ENCODE measurements at regions not wholly inside any gene's neighbourhood (a gene's known extent, or its start where the extent isn't known, plus 50 kb on each side); places are given as distances from the start of the nearest gene placed in this dataset.
"Not testable (repeated sequence)": the region's sequence is repeated elsewhere in the genome, so short reads cannot be mapped to it uniquely, and the experiment has no call there.

DNA sequence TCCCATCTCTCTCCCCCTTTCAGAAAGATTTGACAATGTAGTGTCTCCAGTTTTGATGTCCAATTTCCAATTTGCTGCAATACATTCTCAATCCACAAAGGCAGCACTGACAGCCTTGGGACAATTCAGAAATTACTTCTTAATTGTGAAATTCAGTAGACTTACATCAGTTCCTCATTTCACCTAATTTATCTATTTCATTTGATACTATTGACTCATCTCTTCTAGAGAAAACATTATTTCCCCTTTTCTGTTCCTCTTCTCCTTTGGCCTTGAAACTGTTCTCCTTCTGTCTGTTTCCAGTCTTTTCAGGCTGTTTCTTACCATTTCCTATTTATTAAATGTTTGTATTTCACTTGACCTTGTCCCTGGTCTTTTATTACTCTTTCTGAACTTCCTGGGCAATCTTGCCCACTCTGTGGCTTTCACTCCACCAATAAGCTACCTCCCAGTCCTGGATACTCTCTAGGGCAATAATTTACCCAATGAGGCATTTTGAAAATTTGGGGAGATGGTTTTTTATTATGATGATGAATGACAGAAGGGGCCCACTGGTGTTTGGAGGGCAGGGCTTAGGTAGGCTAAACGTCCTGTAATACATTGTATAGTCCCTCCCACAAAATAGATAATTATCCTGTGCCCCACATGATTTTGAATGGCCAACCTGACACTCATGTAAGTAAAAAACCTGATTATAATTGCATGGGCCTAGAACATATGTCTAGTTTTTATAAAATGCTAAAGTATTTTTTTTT is 498.0 kb upstream of the BOD1L1 start:
- DNase-seq = no peak

DNA sequence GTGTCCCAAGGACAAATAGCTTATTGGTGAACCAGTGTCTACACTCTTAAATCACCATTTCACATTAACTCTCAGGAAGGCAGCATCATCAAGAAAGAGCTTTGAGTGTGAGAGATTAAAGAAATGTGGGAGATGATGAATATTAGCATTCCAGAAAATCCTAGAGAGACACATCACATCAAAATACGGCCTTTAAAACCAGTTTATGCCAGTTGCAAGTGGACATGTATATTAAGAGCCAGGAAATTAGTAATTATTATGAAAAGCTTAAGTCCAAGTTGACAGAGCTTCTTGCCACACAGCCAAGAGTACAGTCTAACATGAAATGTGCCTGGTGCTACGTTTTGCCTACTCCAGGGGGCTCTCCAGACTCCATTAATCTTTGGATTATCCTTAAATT is 503.0 kb upstream of the BOD1L1 start:
- DNase-seq = no peak

DNA sequence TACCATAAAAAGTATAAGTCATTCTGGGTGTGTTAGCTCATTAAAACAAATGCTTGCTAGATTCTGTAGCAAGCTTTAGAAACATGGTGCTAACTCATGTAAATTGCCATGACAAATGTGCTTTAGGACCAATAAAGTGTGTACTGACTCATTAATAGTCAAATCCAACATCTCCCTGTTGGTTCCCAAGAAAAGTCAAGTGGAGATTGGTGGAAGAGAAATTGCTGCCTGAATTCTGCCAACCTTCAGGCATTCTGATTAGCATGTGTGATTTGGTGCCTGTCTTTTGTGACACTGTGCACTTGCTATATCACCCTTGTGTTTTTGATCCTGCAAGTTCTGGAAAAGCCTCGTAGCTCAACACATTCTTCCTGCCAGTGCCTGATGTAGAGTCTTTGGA is 503.8 kb upstream of the BOD1L1 start:
- DNase-seq = no peak

DNA sequence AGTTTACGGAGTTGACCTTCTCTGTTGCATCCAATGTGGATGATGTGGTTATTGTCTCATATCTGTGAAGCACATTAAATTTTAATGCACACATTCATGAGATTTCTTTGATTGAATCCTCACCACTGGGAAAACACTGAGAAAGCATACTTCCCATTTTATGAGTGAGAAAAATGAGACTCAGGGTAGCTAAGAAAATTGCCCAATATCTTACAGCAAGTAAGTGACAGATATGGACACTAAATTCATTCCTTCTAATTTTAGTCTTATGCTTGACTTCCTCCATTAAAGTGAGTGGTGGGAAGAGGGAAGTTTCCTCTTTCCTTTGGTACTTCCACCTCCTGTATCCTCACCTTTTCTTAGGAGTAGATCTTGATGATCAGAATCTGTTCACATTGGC is 504.8 kb upstream of the BOD1L1 start:
- no peak for DNase-seq

DNA sequence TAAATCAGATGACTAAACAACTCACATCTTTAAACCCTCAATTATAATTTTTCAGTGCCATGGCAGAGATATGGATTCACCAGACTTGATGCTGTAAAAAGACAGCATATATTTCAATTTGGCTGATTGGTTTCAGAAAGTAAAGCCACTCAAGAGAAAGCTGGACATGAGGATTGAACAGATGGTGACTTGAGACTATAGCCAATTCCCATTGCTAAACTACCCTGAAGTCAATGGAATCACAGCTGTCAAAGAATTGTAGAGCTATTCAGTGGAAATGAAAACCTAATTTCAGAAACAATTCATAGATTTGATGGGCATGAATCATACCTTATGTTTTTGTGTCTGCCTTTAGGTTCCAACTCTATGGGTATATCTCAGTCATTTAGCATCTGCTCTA is 510.6 kb upstream of the BOD1L1 start:
- no peak for DNase-seq

DNA sequence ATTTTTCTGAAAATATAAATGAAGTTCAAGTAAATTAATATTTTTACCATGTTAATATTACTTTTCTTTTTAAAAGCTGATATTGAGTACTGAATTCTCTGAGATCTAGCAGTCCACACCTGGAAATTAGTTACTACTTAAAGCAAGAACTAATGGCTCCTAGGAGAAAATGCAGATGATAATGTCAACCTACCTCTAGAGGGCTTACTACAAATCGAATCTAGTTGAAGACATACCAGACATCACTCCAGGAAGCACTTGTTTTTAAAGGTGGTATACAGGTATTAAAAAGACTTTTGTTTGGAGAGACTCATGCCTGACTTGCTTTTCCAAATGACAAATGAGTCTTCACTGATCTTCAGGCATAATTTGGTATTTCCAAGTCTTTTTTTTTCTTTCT is 516.4 kb upstream of the BOD1L1 start:
- no peak for DNase-seq

DNA sequence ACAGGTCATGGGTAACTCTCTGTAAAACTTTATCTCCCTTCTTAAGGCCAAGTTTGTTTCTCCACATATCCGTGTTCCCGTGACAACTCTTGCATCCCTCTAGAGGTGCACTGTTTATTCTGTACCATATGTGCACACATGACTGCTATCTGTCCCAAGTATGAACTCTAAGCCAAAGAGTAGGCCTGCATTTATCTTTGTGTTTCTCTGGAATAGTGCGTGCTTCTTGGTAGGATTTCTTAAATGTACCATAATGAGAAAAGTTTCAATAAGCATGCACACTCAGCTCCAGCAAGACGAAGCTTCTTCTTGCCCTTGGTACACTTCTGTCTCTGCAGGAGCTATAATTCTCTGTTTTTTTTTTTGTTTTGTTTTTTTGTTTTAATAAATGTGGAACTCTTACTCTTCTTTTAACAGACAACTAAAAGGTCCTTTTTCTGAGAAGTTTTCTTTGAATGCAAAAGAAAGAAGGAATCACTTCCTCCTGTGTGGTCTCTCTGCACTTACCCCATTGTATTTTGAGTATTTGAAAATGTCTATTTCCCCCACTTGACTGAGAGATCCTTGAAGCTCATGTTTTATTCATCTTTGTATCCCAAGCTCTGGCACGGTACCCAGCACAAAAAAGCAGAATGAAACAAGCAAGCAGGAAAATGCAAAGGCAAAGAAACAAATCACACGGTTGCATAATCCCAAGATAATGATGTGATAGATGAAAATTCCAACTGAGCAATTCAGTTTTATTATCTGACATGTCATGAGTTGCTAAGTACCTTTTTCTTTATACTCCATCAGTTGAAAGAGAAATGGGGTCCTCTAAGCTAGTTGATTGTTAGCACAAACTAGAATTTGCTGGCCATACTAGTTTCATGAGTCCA is 521.9 kb upstream of the BOD1L1 start:
- no peak for DNase-seq

DNA sequence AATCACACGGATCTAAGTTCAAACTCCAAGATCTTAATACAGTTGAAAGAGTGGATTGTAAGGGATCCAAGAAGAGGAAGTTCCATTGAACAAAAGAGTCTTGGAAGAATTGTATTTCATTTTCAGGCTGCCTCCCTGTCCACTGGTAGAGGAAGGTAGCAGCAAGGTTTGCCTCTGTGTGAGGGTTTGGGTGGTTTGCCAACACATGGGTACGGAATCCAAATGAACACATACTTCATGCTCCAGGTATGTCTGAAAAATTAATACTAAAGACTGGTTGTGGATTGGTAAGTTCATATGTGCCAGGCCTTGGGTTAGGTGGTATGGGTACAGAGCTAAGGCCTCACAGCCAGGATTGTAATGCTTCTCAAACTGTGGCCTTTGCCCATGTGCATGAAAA is 523.6 kb upstream of the BOD1L1 start:
- DNase-seq = no peak

DNA sequence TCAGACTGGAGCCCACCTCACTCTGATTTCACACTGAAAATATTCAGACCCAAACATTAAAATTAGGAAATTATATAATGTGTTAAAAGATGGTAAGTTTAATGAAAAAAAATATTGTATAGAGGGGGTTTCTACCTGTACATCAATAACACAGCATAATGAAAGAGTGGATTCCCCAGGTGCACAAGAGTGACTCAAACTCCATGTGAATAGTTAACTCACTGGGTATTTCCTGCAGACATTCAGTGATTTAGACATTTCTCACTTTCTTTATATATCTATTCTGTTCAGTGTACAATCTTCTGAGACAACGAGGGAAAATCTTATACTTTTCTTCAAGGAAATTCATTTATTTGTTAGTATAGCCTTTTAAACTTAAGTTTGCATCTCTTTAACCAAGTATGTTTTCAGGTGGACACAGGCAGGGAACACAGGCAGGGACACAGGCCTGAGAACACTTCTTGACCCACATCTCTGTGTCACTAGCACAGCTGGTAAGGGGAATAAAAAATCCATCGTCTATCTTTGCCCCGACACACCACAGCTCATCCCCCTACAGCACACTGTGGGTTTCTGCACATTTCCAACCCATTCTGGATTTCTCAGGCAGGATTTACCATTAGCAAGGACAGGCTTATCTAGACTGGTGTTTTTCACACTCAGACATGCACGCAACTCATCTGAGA is 525.5 kb upstream of the BOD1L1 start:
- no peak for DNase-seq

DNA sequence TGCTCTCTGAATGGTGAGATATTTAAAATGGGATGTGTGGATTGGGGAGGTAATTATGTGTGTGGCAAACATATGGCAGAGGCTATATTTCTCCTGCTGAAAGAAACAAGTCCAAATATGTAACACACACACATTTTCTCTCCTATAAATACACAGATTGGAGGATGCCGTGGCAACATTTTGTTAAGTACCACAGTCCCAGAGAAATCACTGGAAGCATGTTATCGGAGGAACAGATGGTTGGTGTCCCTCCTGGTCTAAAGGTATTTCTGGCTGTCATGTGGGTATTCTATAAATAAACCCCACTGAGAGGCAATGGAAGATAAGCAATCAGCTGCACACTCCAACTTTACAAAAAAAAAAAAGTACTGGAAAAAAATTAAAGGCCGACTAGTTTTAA is 528.3 kb upstream of the BOD1L1 start:
- DNase-seq = no peak

DNA sequence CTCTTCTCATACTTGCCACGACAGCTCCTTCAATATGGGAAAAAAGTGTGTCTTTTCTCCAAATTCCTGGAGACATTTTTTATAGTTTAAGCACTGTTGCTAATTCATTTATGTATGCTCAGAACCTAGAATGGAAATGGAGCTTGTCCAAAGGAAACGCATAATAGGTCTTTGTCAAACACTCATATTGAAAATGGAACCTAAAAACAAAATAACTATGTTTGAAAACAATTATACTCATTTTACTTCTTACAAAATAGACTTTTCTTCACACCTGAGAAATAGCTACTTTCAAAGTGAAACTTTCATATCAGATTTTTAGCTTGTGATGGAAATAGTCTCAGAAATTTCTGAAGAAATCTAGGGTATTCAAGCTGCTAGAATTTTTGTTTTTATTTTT is 529.7 kb upstream of the BOD1L1 start:
- DNase-seq = no peak

DNA sequence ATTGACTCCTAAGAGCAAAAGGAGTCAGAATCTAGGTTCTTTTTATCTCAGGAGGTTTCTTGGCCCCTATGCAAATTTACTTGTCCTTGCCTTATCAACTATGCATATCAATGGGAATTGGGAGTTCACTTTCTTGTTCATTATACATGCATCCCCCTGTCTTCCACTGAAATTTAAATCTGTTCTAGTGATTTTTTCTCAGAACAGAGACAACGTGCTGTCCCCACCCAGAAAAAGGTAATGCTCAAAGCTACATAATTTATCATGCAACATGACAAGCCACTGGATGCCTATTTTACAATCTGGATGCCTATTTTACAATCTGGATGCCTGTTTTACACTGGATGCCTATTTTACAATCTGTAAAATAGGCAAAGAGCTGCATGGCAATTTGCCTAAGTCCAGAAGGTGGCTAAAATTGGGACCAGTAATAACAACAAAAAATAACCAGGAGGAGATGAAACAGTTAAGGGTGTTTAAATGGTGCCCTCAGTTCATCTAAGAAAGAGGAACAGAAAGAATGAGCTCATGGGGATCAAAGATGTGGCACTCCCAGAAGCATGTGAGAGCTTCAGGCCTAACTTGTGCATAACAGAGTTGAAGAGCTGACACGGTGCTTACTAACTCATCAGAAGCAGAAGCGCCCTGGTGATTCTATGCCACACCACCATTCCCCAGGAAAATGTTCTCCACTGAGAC is 537.8 kb upstream of the BOD1L1 start:
- no peak for DNase-seq

DNA sequence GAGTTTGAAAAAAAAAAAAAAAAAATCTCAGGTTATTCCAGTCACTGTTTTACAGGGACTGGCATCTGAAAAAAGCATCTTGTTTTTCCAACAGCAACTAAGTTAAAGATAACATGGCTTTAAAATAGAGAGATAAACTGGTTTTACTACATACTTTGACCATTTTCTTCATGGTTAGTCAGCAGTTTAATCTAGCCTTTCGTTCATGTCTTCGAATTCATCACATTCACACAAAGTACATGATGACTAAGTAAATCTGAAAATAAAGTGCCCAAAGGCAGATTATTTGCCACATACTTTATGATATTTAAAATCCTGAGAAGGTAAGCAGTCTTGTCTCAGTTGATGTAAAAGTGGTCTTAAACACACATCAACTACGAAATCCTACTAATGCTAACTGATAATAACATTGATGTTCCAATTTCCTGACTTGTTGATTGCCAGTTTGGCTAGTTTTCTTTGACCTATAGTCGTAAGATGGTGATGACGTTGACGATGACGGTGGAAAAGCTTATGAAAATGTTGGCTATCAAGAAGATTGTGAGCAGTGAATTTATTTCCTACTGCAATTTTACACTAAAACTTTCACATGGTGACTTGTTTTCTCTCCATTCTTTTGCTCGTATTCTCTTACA is 540.5 kb upstream of the BOD1L1 start:
- DNase-seq = no peak

DNA sequence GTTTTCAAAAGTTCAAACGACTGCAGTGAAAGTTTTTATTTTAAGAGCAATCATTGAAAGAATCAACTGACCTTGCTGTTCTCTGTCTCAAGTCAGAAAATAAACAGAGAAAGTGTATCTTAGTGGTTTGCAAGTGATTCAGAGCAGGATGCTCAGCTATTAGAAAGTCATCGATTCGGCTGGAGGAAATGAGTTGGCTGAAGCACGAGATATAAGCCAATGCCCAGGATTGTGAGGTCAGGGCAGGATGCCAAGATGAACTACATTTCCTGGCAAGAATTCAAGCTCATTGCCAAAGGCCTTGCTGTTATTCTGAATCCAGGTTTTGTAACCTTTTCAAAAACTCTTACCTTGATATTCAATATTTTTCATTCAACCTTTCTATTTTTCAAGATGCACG is 541.4 kb upstream of the BOD1L1 start:
- no peak for DNase-seq

DNA sequence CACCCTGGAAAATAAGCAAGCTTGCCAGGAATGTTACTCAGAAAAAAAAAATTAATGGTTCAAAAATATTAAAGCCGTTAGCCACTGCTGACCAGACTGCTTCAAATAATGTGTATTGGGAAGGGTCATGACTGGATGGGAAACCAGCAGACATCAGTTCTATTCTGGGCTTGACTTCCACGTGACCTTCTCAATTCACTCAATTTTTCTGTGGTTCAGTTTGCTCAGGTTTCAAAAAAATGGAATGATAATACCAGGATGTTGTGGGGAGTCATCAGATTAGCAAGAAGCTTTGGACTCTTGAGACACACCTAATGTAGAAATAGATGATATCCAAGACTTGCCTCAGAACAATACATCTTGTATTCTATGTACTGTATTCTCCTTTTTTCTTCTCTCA is 541.9 kb upstream of the BOD1L1 start:
- no peak for DNase-seq

DNA sequence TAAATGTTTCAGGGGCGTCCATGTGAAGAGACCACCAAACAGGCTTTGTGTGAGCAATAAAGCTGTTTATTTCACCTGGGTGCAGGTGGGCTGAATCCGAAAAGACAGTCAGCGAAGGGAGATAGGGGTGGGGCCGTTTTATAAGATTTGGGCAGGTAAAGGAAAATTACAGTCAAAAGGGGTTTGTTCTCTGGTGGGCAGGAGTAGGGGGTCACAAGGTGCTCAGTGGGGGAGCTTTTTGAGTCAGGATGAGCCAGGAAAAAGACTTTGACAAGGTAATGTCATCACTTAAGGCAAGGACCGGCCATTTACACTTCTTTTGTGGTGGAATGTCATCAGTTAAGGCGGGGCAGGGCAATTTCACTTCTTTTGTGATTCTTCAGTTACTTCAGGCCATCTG is 542.4 kb upstream of the BOD1L1 start:
- DNase-seq = not testable (repeated sequence)

DNA sequence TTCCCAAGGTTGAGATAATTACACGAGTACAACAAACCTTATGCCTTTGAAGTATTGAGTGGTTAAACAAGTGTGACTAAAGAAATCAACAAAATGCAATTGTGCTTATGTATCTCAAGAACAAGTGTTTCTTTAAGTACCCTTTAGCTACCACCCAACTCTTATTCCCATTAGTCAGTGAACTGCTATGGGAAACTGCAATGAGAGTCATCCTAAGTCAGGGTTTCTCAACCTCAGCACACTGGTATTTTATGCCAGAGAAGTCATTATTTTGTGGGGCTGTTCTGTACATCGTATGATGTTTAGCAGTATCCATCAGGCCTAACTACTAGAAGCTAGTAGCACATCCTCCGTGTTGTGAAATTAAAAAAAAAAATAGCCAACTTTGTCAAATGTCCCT is 549.1 kb upstream of the BOD1L1 start:
- no peak for DNase-seq

DNA sequence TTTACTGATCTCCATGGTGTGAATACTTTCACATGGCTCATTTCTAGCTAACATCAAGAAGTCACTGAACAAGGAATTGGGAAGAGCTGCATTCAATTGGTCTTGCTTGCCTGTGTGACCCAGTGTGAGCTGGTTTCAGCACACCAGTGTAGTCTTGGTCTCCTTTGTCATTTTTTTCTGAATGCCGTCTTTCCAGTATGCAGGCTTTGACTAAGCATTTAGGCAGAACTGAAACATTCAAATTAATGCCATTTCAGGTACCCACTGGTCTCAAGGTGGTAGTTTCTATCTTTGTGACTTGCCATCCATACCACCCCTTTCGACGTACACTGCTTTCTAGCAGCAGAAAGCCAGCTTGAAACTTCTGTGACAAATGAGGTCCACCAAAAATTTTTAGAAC is 550.5 kb upstream of the BOD1L1 start:
- DNase-seq = no peak

DNA sequence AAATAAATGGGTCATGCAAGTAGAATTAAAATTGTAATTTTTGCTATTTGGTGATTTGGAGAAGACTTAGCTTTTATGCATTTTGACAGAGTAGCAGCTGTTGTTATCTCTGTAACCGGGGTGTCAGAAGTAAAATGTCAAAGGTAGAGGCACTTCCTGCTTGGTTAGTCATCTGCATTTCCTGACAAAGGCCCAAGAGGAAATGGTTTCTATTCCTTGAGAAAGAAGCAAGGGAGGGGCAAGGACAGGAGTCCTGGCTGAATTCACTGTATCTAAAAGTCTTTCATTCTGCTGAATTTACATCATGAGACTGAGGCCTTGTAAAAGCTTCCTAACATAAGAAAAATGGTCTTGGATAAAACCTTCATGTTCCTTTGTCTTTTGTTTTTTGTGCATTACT is 550.9 kb upstream of the BOD1L1 start:
- DNase-seq = no peak

DNA sequence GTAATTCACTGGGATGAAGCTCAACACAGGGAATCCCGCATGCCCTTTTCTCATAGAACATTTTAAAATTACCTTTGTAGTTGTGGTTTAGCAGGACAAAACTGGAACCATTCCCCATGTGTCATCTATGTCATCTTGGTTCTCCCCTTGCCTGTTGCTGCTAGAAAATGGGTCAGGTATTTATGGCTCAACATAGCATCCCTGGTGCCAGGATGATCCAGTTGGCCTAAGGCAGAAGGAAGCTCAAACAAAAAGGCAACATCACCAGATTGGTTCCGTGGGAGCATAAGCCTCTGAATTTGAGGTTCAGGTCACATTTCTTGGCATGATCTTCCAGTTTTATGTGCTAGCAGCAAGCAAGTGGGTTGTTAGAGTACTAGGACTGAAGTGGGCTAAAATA is 552.6 kb upstream of the BOD1L1 start:
- no peak for DNase-seq

DNA sequence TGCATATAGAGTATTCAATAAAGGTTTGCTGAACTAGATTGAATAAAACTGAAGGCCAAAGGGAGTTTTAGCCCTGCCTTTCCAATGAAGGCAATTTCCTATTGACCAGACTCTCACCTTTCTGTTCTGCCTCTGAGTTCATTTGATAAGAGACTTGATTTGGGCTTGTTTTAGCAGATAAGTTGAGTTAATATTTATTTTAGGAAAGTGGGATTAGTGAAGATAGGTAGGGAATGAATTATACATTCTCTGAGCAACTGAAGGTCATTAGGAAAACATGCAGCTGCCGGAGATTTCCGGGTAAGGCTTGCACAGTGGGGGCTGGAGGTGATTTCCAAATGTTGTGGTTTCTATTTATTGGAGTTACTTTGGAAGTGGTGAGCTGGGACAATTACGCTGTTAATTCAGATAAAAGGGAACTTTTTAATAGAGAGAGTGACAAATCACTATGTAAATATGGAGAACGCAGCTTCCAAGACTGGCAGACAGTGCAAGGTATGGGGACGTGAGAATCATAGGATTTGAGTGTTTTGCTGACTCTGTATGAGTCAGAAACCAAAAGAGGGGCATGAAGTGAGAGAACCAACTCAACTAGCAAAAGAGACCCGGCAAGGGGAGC is 553.6 kb upstream of the BOD1L1 start:
- DNase-seq = no peak

DNA sequence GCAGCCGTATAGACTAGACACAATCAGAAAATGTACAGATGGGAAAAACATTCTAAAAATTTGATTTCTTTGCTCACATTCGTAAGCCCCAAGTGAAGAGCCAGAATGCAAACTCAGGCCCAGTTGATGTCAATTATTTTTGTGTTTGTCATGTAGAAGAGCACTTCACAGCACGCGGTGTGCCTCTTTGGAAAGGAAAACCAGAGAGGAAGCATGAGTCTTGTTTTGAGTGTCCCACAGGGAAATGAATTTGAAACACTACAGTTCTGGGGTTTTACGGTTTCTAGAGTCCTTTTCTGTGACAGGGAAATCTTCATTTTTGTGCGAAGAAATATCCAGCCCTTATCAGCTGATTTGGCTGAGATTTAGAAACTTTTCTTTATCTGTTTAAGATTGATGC is 554.6 kb upstream of the BOD1L1 start:
- no peak for DNase-seq

Data from left hindlimb (tissue), 1 donor.